ENCODE measurements at regions not wholly inside any gene's neighbourhood (a gene's known extent, or its start where the extent isn't known, plus 50 kb on each side); places are given as distances from the start of the nearest gene placed in this dataset.

DNA sequence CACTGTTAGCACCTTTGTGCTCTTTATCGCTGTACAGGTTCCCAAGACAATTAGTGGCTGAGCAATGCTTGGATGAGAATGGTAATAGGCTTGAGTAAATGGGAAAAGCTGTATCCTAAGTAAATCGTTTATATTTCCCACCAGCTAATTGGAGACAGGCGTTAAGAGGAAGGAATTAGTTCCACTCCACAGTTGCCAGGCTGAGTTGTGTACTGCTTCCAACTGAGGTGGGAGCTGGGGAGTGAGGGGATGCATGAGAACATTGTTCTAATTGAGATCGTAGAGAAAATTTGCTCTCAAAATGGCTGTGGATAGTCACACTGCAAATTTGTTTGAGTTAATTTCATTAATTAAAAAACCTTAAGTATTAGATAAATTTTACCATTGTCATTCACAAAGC is 285.0 kb upstream of the ADAMTSL1 start:
- H3K4me3 ChIP-seq (ENCODE audit: low read depth, low read length) = no peak overlapping the region
- DNase-seq (ENCODE audit: low read depth) = no peak
- TF ChIP-seq, protein P1, sequence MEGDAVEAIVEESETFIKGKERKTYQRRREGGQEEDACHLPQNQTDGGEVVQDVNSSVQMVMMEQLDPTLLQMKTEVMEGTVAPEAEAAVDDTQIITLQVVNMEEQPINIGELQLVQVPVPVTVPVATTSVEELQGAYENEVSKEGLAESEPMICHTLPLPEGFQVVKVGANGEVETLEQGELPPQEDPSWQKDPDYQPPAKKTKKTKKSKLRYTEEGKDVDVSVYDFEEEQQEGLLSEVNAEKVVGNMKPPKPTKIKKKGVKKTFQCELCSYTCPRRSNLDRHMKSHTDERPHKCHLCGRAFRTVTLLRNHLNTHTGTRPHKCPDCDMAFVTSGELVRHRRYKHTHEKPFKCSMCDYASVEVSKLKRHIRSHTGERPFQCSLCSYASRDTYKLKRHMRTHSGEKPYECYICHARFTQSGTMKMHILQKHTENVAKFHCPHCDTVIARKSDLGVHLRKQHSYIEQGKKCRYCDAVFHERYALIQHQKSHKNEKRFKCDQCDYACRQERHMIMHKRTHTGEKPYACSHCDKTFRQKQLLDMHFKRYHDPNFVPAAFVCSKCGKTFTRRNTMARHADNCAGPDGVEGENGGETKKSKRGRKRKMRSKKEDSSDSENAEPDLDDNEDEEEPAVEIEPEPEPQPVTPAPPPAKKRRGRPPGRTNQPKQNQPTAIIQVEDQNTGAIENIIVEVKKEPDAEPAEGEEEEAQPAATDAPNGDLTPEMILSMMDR (conservative IDR thresholded peaks at IDR 0.05; ENCODE audit: low read depth, low read length) = no peak

DNA sequence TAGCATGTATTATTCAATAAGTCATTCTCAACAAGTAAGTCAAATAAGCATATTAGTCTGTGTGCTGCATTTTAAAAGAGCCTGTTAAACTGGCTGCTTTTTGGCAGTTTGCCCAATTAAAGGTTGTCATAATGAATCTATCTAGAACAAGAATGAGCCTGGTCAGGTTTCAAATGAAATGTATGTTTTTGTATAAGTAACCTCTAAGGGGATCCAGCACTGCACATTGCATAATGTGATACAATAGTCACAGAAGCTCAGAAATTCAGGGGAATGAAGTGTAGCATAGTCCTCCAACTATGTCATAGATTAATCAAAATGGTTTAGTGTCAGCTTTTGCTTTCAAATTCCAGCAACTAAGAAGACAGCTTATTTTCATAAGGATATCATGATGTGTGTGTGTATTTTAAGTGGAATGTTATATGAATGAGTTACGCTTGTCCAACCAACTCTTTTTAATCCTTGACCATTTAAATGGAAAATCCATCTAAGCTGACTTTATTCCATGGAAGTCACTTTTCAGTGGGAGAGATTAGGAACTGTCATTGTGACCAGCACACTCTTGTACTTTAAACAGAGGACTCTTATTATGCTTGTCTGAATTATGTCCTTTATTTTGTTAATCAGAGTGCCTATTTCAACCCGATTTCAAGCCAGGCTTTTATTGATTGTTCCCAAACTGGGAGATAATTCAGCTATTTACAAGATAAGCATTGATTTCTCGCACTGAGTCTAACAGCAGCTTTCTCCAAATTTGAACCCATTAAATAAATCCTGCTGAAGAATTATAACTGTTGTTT is 283.9 kb upstream of the ADAMTSL1 start:
- TF ChIP-seq, protein P1 (conservative IDR thresholded peaks at IDR 0.05; ENCODE audit: low read depth, low read length) = no peak
- DNase-seq (ENCODE audit: low read depth) = no peak
- no peak overlapping the region for H3K4me3 ChIP-seq (ENCODE audit: low read depth, low read length)

DNA sequence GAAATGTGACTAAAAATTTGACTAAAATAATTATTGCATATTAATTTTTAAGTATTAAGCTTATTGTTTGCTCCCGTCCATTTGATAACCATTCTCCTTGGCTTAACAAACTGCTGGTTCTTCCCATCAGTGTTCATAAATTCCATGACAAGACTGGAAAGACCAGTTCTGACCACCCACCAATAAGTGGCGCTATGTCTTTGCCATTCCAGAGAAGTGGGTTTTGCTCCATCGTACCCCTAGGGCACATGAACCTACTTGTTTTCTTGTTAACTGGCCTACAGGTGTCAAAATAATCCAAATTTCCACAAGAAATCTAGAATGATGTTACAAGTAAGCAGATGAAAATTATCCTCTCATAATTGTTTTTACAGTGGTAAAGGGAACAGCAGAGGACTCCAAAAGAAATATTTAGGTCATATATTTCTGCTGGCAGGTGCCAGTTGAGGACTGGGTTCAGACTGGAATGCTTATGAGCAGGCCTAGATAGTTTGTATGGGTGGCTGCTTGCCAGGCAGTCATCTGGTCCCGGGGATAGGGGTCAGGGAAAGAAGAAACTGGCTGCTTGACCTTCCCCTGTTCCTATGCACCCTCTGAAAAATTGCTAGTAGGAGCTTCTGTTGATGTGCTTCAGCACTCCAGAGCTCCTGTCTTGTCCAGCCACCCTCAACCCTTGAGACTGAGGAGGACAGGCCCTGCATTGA is 283.1 kb upstream of the ADAMTSL1 start:
- TF ChIP-seq, protein P1 (conservative IDR thresholded peaks at IDR 0.05; ENCODE audit: low read depth, low read length) = no peak
- DNase-seq (ENCODE audit: low read depth) = no peak
- H3K4me3 ChIP-seq (ENCODE audit: low read depth, low read length) = no peak overlapping the region

- TF ChIP-seq, protein P1 (conservative IDR thresholded peaks at IDR 0.05; ENCODE audit: low read depth, low read length) = no peak
- DNase-seq (ENCODE audit: low read depth) = no peak
- no peak overlapping the region for H3K4me3 ChIP-seq (ENCODE audit: low read depth, low read length)
Measured at GRCh38 chr9:18194316-18194715, 279.6 kb upstream of the ADAMTSL1 start.

- no peak overlapping the region for H3K4me3 ChIP-seq (ENCODE audit: low read depth, low read length)
- DNase-seq (ENCODE audit: low read depth) = no peak
- TF ChIP-seq, protein P1 (conservative IDR thresholded peaks at IDR 0.05; ENCODE audit: low read depth, low read length) = no peak
Measured at GRCh38 chr9:18195223-18195622, 278.7 kb upstream of the ADAMTSL1 start.

DNA sequence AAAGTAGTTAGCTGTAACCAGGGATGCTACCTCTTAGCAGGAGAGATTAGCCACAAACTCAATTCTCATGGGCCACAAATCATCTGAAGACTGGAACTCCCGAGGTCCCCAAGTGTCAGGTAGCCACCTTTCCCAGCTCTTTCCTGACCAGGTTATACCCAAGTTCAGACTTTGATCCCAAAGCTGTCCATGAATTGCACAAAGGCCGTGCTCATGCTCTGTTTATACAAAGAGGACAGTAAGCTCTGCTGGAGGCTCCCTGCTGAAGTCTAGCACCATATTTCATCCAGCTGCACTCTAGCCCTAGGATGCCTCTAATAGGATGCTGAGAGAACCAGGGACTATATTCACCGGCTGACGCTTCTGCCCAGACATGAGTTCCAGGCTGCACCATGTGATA is 271.0 kb upstream of the ADAMTSL1 start:
- DNase-seq (ENCODE audit: low read depth) = no peak
- H3K4me3 ChIP-seq (ENCODE audit: low read depth, low read length) = no peak overlapping the region
- TF ChIP-seq, protein P1 (conservative IDR thresholded peaks at IDR 0.05; ENCODE audit: low read depth, low read length) = no peak

All from epithelial cell of proximal tubule (primary cell).